OCI-LY3 (cell line): ENCODE measurements at regions not wholly inside any gene's neighbourhood (a gene's known extent, or its start where the extent isn't known, plus 50 kb on each side); places are given as distances from the start of the nearest gene placed in this dataset.
"Not testable (repeated sequence)": the region's sequence is repeated elsewhere in the genome, so short reads cannot be mapped to it uniquely, and the experiment has no call there.

Experiments
- H2AFZ ChIP-seq: fragments of 200-600, 300-600 bp; shearing (Covaris generic); 2 replicates; pipeline ENCODE4 v1.6.0; 2014; ENCODE audit warnings: antibody characterized with exemption, low read depth, low read length
- H3K27ac ChIP-seq: fragments of 200-600, 300-600 bp; sonication (generic); 2 replicates; pipeline ENCODE4 v1.5.1; 2014; ENCODE audit warnings: mild to moderate bottlenecking, low read length, moderate library complexity, mixed read lengths
- H3K27me3 ChIP-seq: fragments of 200-600, 300-600 bp; sonication (generic); 2 replicates; pipeline ENCODE4 v1.6.1; 2014; ENCODE audit warnings: low read depth, low read length, mixed read lengths
- H3K36me3 ChIP-seq: fragments of 200-600, 300-600 bp; sonication (generic); replicated peaks from 2 replicates; pipeline ENCODE3; 2014; ENCODE audit warnings: low read depth, low read length, mixed read lengths
- H3K4me1 ChIP-seq: fragments of 300-600, 200-600 bp; sonication (generic); 2 replicates; pipeline ENCODE4 v1.6.1; 2014; ENCODE audit warnings: low read length, mixed read lengths
- H3K4me2 ChIP-seq: fragments of 200-600, 300-600 bp; sonication (generic); 2 replicates; pipeline ENCODE4 v1.6.1; 2014; ENCODE audit warnings: low read length, mixed read lengths
- H3K4me3 ChIP-seq: fragments of 300-600, 200-600 bp; sonication (generic); 2 replicates; pipeline ENCODE4 v1.5.1; 2014; ENCODE audit warnings: antibody characterized with exemption, mild to moderate bottlenecking, low read length, moderate library complexity
- H3K79me2 ChIP-seq: fragments of 300-600, 200-600 bp; shearing (Covaris generic); 2 replicates; pipeline ENCODE4 v1.6.1; 2014; ENCODE audit warnings: mild to moderate bottlenecking, low read length, mixed read lengths
- H3K9ac ChIP-seq: fragments of 300-600, 200-600 bp; shearing (Covaris generic); 2 replicates; pipeline ENCODE4 v1.6.0; 2014; ENCODE audit warnings: mild to moderate bottlenecking, low read length, moderate library complexity
- H3K9me3 ChIP-seq: fragments of 200-600, 300-600 bp; shearing (Covaris generic); 2 replicates; pipeline ENCODE4 v1.6.1; 2014; ENCODE audit warnings: low read length, mixed read lengths; ENCODE audit not compliant: insufficient read depth
- H4K20me1 ChIP-seq: fragments of 200-600, 300-600 bp; sonication (generic); 2 replicates; pipeline ENCODE4 v1.6.1; 2016; ENCODE audit warnings: low read length, mixed read lengths; ENCODE audit not compliant: insufficient read depth
- CTCF ChIP-seq: fragments of 200-600, 300-600 bp; sonication (generic); IDR thresholded peaks from 2 replicates; pipeline ENCODE4 v1.5.1; 2014; ENCODE audit warnings: antibody characterized with exemption, low read length, low read depth
- EZH2phosphoT487 ChIP-seq: fragments of 200-600 bp; shearing (Covaris generic); IDR thresholded peaks from 2 replicates; pipeline ENCODE4 v1.6.1; 2018; ENCODE audit warnings: antibody characterized with exemption, mixed run types, low read depth

GRCh38 chr4:3623106-3623505 lies 90.9 kb upstream of the LRPAP1 start:
- Histone ChIP-seq H3K4me3 (no peak overlapping the region), H3K4me2 (no peak overlapping the region), H2AFZ (no peak overlapping the region), H3K9me3 (no peaks in the 10 kb centered on the region), H3K27me3 (peaks cover 3% of the 10 kb centered on the region; the same call in 1 of the 2 replicates), H3K36me3 (no peaks in the 10 kb centered on the region), H3K4me1 (no peaks in the 10 kb centered on the region), H3K27ac (no peak overlapping the region), H3K9ac (no peak overlapping the region), H4K20me1 (no peaks in the 10 kb centered on the region), H3K79me2 (no peaks in the 10 kb centered on the region)
- TF ChIP-seq EZH2phosphoT487, result no peak
- TF ChIP-seq CTCF, result no peak

DNA sequence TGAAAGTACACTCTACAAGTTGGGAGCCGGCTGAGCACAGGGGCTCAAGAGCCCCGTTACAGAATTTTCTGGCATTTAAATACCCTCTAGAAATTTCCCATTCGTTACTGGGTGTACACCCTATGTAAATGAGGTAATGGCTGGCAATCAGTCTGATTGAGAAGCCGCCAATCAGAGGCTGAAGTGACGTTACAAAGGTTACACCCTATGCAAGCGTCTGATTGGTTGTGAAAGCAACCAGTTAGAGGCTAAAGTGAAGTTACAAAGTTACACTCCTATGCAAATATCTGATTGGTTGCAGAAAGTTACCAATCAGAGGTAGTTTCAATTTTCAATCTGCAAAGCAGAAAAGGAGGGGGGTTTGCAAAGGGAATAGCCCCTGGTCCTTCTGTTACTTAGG lies 88.1 kb upstream of the LRPAP1 start:
- not testable (repeated sequence) for H3K79me2 ChIP-seq, H3K4me1 ChIP-seq, H3K9me3 ChIP-seq, H3K27me3 ChIP-seq, H2AFZ ChIP-seq, H3K27ac ChIP-seq, H4K20me1 ChIP-seq, H3K4me3 ChIP-seq, H3K36me3 ChIP-seq, H3K9ac ChIP-seq
- H3K4me2 ChIP-seq, result peak overlapping the region; percentile 17; the same call in 1 of the 2 replicates

GRCh38 chr4:3619698-3620097 lies 87.5 kb upstream of the LRPAP1 start:
- not testable (repeated sequence) for H3K4me3 ChIP-seq, H3K9me3 ChIP-seq, H3K27ac ChIP-seq, H3K79me2 ChIP-seq, H4K20me1 ChIP-seq, H3K36me3 ChIP-seq, H3K4me1 ChIP-seq, H3K4me2 ChIP-seq, H2AFZ ChIP-seq, H3K27me3 ChIP-seq, H3K9ac ChIP-seq

DNA sequence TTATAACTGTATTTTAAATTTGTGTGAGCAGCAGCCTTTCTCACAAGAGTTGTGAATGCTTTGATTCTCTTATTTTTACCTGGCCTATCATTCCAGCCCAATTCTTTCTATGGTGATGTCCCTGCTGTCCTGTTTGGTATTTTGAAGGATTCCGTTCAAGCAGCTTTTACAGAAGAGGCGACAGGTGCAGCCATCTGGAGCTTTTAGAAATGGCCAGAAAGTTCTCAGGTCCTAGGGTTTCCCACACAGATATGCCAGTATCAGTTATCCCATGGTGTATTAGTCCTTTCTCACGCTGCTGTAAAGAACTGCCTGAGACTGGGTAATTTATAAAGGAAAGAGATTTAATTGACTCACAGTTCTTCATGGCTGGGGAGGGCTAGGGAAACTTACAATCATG lies 86.1 kb upstream of the LRPAP1 start:
- not testable (repeated sequence) for H3K79me2 ChIP-seq, H3K4me2 ChIP-seq, H3K27ac ChIP-seq, H3K36me3 ChIP-seq, H3K27me3 ChIP-seq, H3K4me1 ChIP-seq, H4K20me1 ChIP-seq, H3K9ac ChIP-seq, H3K9me3 ChIP-seq, H2AFZ ChIP-seq, H3K4me3 ChIP-seq

DNA sequence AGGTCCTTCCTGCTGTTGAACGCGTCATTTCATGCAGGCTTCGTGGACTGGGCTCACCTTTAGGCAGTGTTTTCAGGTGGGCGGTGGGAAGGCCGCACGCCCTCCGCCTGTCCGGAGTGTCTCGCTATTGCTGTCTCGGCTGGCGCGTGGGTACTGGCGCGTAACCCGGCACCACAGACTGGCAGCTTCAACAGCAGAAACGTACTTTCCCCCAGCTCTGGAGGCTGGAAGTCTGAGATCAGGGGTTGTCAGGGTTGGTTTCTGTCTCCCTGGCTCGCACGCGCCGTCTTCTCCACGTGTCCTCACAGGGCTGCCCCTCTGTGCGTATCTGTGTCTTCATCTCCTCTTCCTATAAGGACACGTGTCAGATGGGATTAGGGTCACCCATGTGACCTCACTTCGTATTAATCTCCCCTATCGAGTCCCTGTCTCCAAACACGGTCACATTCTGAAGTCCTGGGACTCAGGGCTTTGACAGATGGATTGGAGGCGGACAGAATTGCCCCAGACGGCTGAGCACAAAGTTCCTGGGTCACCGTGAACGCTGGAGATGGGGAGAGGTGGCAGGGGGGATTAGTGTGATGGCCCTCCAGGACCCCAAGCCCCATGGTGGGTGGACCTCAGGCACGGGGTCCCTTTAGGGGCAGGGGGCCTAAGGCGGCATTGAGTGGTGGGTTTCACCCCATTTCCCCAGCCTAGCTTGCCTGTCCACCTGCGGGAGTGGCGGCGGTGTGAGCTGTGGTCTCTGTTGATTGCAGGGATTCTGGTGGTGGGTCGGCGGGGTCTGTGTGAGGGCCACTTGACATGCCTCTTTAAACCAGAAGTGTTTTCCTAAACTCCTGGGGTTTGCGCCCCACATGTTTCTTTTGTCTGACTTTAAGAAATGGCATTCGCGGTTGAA lies 83.4 kb upstream of the LRPAP1 start:
- Histone ChIP-seq H3K4me1 (no peaks in the 10 kb centered on the region), H2AFZ (no peak overlapping the region), H3K27ac (no peak overlapping the region), H3K9me3 (no peaks in the 10 kb centered on the region), H4K20me1 (no peaks in the 10 kb centered on the region), H3K4me3 (no peak overlapping the region), H3K36me3 (no peaks in the 10 kb centered on the region), H3K27me3 (no peaks in the 10 kb centered on the region), H3K79me2 (no peaks in the 10 kb centered on the region), H3K9ac (no peak overlapping the region), H3K4me2 (no peak overlapping the region)
- no peak for TF ChIP-seq CTCF
- TF ChIP-seq EZH2phosphoT487, result no peak
